ENCODE measurements at regions not wholly inside any gene's neighbourhood (a gene's known extent, or its start where the extent isn't known, plus 50 kb on each side); places are given as distances from the start of the nearest gene placed in this dataset.

DNA sequence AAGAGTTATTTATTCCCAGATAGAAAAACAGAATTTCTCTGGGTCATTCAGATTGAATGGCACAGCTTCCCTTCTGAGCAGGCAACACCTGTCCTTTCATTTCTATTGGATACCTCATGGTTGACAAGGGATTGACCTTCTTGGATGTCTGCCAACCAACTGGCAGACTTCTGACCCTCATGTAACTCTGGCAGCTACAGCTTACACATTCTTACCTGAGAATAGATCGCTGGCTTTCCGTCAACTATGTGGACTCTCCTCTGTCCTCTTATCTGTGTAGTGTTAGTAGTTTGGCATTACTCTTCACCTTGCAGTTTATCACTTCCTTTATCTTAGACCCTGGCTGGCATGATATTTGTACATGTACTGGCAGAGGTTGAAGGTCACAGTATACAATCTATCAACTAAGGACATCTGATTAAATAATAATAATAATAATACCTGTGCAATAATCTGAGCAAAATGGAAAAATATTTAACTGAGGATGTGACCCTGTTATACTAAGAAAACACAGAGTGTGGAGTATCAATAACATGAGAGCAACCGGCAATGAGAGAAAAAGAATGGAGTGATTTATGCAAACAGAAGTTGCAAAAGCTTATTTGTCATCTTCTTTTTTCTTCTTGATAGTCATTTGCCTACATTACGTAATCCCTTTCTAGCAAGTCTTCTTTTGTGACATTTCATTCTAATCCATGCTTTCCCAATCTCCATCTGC is 1118.2 kb downstream of the ARAP2 start:
- ATAC-seq (no peak), DNase-seq (no peak)
- Mint-ChIP-seq H3K36me3 (ENCODE audit: low read depth) (no peaks in the 10 kb centered on the region), H3K4me1 (no peaks in the 10 kb centered on the region), H3K27ac (no peak overlapping the region), H3K4me3 (no peak overlapping the region), H3K27me3 (no peaks in the 10 kb centered on the region)
- H3K9me3 ChIP-seq (ENCODE audit: control insufficient read depth, low read length, poor library complexity, severe bottlenecking), result no peaks in the 10 kb centered on the region

DNA sequence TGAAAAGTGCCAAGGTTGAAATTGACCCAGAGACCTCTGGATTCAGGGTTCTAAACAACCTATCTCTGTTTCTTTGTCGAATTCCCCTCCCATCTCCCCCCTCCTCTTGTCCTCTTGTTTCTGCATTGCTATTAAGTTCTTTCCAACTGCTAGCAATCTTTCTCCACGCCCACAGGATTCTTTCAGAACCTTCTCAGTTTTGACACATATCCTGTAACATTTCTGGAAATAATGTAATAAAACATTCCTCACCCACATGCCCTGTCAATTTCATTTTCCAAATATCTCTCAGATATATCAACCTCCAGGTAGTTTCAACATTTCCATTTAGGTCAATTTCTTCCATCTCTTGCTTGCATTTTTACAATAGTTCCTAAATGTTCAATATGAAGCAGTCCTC is 1105.9 kb downstream of the ARAP2 start:
- H3K9me3 ChIP-seq (ENCODE audit: control insufficient read depth, low read length, poor library complexity, severe bottlenecking), result no peaks in the 10 kb centered on the region
- Mint-ChIP-seq H3K4me3 (no peak overlapping the region), H3K27me3 (no peaks in the 10 kb centered on the region), H3K36me3 (ENCODE audit: low read depth) (no peaks in the 10 kb centered on the region), H3K4me1 (no peaks in the 10 kb centered on the region), H3K27ac (no peak overlapping the region)
- ATAC-seq, result no peak
- DNase-seq, result no peak

DNA sequence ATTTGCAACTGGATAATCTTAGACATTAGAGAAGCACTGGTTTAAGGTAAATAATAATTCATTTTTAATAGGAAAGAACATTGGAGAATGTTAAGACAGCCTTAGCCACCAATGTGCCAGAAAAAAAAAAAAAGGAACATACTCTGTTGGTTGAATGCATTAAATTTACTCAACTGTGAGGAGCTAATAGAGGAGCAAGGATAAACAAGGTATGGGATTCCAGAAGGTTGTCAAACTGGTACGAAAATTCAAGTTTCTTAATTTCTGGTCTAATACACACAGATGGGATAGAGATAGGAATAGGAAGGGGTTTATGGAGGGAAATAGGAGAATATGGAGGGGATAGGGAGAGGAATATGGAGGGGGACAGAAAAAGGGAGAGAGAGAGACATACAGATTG is 1096.6 kb downstream of the ARAP2 start:
- Mint-ChIP-seq H3K4me1 (no peaks in the 10 kb centered on the region), H3K36me3 (ENCODE audit: low read depth) (no peaks in the 10 kb centered on the region), H3K27ac (no peak overlapping the region), H3K4me3 (no peak overlapping the region), H3K27me3 (no peaks in the 10 kb centered on the region)
- ATAC-seq (no peak), DNase-seq (no peak)
- peaks cover 4% of the 10 kb centered on the region for H3K9me3 ChIP-seq (ENCODE audit: control insufficient read depth, low read length, poor library complexity, severe bottlenecking)

DNA sequence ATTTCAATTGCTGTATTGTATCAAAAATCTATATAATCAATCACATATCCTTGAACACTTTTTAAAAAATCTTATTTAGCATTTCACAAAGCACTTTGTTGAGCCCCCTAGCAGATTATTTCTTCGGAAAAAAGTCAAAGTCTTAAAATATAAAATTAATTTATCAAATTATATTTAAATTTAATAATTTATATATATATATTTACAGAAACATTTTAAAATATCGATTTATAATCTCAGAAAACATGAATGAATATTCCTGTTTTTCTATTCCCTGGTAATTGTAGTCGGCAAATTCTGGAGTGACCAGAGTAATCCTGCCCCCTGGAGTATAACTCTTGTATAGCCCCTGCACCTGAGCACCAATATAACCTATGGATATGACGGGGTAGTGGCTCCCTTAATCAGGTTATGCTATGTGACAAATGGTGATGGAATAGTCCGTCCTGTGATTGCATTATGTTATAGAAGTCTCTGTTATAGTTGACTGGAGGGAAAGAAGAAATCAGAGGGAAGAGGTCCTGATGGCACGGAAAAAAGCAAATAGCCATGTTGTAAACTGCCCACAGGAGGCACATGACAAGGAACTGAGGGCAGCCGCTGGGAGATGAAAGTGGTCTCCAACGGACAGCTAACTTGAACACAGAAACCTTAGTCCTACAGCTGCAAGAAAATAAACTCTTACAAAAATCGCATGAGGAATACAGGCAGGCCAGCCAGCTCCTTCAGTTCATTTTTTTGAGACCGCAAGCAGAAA is 1092.3 kb downstream of the ARAP2 start:
- DNase-seq, result no peak
- H3K27ac Mint-ChIP-seq, result no peak overlapping the region

DNA sequence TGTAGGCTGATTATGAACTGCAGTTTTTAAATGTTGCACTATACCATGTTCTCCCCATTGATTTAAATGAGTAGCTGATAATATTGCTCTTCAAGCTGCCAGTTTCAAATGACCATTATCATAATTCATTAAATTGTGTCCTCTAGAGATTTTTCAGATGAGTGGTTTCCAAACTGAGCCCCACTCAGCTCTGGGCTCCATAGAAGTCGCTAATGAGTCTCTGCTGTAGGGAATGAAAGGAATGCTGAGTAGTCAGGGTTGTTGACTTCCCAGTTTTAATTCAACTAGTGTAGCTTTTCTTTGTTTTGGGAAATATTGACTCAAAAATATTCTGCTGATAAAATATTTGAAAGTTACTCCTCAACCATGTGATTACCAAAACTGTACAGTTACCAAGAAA is 1081.1 kb downstream of the ARAP2 start:
- no peak overlapping the region for H3K27ac Mint-ChIP-seq
- H3K4me1 Mint-ChIP-seq, result no peaks in the 10 kb centered on the region
- ATAC-seq (no peak), DNase-seq (no peak)
- H3K27me3 Mint-ChIP-seq, result no peaks in the 10 kb centered on the region
- H3K4me3 Mint-ChIP-seq, result no peak overlapping the region
- H3K36me3 Mint-ChIP-seq (ENCODE audit: low read depth), result no peaks in the 10 kb centered on the region
- H3K9me3 ChIP-seq (ENCODE audit: control insufficient read depth, low read length, poor library complexity, severe bottlenecking), result no peaks in the 10 kb centered on the region

More for the DNA sequence above, 1092.3 kb downstream of the ARAP2 start:
- no peaks in the 10 kb centered on the region for H3K9me3 ChIP-seq (ENCODE audit: control insufficient read depth, low read length, poor library complexity, severe bottlenecking)
- no peaks in the 10 kb centered on the region for H3K36me3 Mint-ChIP-seq (ENCODE audit: low read depth)
- H3K27me3 Mint-ChIP-seq, result no peaks in the 10 kb centered on the region
- no peak for ATAC-seq
- no peaks in the 10 kb centered on the region for H3K4me1 Mint-ChIP-seq
- no peak overlapping the region for H3K4me3 Mint-ChIP-seq

DNA sequence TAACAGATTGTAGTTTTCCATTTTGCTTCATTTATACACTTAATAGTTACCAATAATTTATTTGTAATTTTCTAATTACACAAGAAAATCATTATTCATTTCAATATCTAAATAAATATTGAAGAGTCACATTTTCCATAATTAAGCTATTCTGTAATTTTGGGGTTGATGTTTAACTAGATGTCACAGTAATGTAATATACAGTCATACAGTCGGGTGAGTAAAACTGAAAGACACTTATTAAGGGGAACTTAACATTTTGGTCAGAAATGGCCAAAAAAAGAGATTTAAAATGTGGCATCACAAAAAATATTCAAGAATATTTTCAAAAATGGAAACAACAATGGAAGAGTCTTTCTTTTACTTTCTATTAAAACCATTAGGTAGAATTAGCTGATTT is 1080.3 kb downstream of the ARAP2 start:
- no peaks in the 10 kb centered on the region for H3K9me3 ChIP-seq (ENCODE audit: control insufficient read depth, low read length, poor library complexity, severe bottlenecking)
- H3K4me3 Mint-ChIP-seq, result no peak overlapping the region
- DNase-seq (no peak), ATAC-seq (no peak)
- H3K27me3 Mint-ChIP-seq, result no peaks in the 10 kb centered on the region
- no peak overlapping the region for H3K27ac Mint-ChIP-seq
- H3K36me3 Mint-ChIP-seq (ENCODE audit: low read depth), result no peaks in the 10 kb centered on the region
- no peaks in the 10 kb centered on the region for H3K4me1 Mint-ChIP-seq

DNA sequence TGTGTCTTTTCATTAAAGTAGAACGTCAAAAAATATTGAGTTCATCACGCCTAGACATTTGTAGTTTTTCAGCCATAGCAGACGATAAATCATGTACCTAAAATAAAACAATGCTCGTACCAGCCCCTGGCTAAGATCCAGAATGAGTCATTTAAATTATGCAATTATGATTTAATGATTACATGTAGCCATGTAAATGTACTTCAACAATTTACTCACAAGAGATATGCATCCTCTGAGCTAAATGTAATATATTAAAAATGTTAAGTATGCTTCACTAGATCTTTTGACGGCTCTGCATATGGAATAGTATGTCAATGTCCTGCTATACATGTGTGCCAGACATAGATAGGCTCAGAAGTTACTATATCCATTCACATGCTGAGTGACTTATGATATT is 1077.8 kb downstream of the ARAP2 start:
- no peaks in the 10 kb centered on the region for H3K27me3 Mint-ChIP-seq
- no peak overlapping the region for H3K27ac Mint-ChIP-seq
- H3K4me1 Mint-ChIP-seq, result no peaks in the 10 kb centered on the region
- no peak overlapping the region for H3K4me3 Mint-ChIP-seq
- ATAC-seq (no peak), DNase-seq (no peak)
- no peaks in the 10 kb centered on the region for H3K9me3 ChIP-seq (ENCODE audit: control insufficient read depth, low read length, poor library complexity, severe bottlenecking)
- no peaks in the 10 kb centered on the region for H3K36me3 Mint-ChIP-seq (ENCODE audit: low read depth)

DNA sequence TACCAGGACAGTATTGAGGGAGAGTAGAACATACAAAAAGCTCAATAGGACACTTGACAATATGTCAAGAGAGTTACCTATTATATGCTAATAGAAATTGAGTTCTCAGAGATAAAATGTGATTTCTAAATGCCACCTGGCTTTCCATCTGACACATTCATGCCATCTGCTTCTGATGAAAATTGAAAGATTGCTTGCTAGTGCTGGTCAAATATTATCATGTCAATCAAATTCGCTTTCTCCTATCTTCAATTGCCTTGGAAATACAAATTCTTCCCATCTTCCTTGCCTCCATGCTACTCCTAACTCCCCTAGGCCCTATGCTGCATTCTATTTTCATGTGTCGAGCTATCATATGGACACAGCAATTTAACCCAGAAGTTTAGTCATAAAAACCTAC is 1076.9 kb downstream of the ARAP2 start:
- no peaks in the 10 kb centered on the region for H3K4me1 Mint-ChIP-seq
- no peaks in the 10 kb centered on the region for H3K9me3 ChIP-seq (ENCODE audit: control insufficient read depth, low read length, poor library complexity, severe bottlenecking)
- ATAC-seq, result no peak
- no peak overlapping the region for H3K27ac Mint-ChIP-seq
- H3K4me3 Mint-ChIP-seq, result no peak overlapping the region
- no peaks in the 10 kb centered on the region for H3K27me3 Mint-ChIP-seq
- no peak for DNase-seq
- H3K36me3 Mint-ChIP-seq (ENCODE audit: low read depth), result no peaks in the 10 kb centered on the region

DNA sequence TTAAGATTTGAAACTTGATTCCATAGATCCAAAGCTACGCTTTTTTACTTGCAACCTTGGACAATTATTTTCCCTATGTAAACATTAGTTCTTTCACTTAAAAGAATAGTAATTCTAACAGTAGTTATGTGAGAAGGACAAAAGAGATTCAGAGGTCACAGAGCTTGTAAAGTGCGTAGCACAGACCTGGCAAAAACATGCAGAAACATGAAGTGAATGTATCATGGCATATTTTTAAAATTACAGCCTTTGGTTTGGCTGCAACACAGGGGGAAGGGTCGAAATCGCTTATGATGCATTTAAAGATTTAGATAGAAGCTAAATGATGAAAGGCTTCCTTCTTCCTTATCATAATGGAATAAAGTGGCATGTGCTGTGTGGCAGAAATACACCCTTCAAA is 1068.8 kb downstream of the ARAP2 start:
- no peaks in the 10 kb centered on the region for H3K9me3 ChIP-seq (ENCODE audit: control insufficient read depth, low read length, poor library complexity, severe bottlenecking)
- no peaks in the 10 kb centered on the region for H3K36me3 Mint-ChIP-seq (ENCODE audit: low read depth)
- no peaks in the 10 kb centered on the region for H3K27me3 Mint-ChIP-seq
- no peak overlapping the region for H3K27ac Mint-ChIP-seq
- ATAC-seq (no peak), DNase-seq (no peak)
- no peak overlapping the region for H3K4me3 Mint-ChIP-seq
- H3K4me1 Mint-ChIP-seq, result no peaks in the 10 kb centered on the region

GRCh38 chr4:35175894-35176293 is 1068.4 kb downstream of the ARAP2 start:
- no peaks in the 10 kb centered on the region for H3K4me1 Mint-ChIP-seq
- no peak for DNase-seq
- no peak overlapping the region for H3K4me3 Mint-ChIP-seq
- ATAC-seq, result no peak
- H3K36me3 Mint-ChIP-seq (ENCODE audit: low read depth), result no peaks in the 10 kb centered on the region
- H3K9me3 ChIP-seq (ENCODE audit: control insufficient read depth, low read length, poor library complexity, severe bottlenecking), result no peaks in the 10 kb centered on the region
- no peaks in the 10 kb centered on the region for H3K27me3 Mint-ChIP-seq
- H3K27ac Mint-ChIP-seq, result no peak overlapping the region

- H3K9me3 ChIP-seq (ENCODE audit: control insufficient read depth, low read length, poor library complexity, severe bottlenecking), result no peaks in the 10 kb centered on the region
- Mint-ChIP-seq H3K27me3 (no peaks in the 10 kb centered on the region), H3K36me3 (ENCODE audit: low read depth) (no peaks in the 10 kb centered on the region), H3K4me3 (no peak overlapping the region), H3K27ac (no peak overlapping the region), H3K4me1 (no peaks in the 10 kb centered on the region)
- DNase-seq (no peak), ATAC-seq (no peak)
Measured at GRCh38 chr4:35182451-35182850, 1061.9 kb downstream of the ARAP2 start.

GRCh38 chr4:35189988-35190613 is 1054.2 kb downstream of the ARAP2 start:
- Mint-ChIP-seq H3K4me3 (no peak overlapping the region), H3K27me3 (no peaks in the 10 kb centered on the region), H3K27ac (no peak overlapping the region), H3K36me3 (ENCODE audit: low read depth) (no peaks in the 10 kb centered on the region), H3K4me1 (no peaks in the 10 kb centered on the region)
- H3K9me3 ChIP-seq (ENCODE audit: control insufficient read depth, low read length, poor library complexity, severe bottlenecking), result no peaks in the 10 kb centered on the region
- ATAC-seq (no peak), DNase-seq (no peak)

- Mint-ChIP-seq H3K4me1 (no peaks in the 10 kb centered on the region), H3K27ac (no peak overlapping the region), H3K4me3 (no peak overlapping the region), H3K36me3 (ENCODE audit: low read depth) (no peaks in the 10 kb centered on the region), H3K27me3 (no peaks in the 10 kb centered on the region)
- ATAC-seq (no peak), DNase-seq (no peak)
- no peaks in the 10 kb centered on the region for H3K9me3 ChIP-seq (ENCODE audit: control insufficient read depth, low read length, poor library complexity, severe bottlenecking)
Measured at GRCh38 chr4:35201403-35201802, 1042.9 kb downstream of the ARAP2 start.

- Mint-ChIP-seq H3K36me3 (ENCODE audit: low read depth) (no peaks in the 10 kb centered on the region), H3K27ac (no peak overlapping the region), H3K4me3 (no peak overlapping the region), H3K4me1 (no peaks in the 10 kb centered on the region), H3K27me3 (no peaks in the 10 kb centered on the region)
- no peaks in the 10 kb centered on the region for H3K9me3 ChIP-seq (ENCODE audit: control insufficient read depth, low read length, poor library complexity, severe bottlenecking)
- DNase-seq (no peak), ATAC-seq (no peak)
Measured at GRCh38 chr4:35216636-35217035, 1027.7 kb downstream of the ARAP2 start.

All from T-helper 17 cell (primary cell).